CD4-positive, alpha-beta T cell (primary cell): ENCODE measurements at regions not wholly inside any gene's neighbourhood (a gene's known extent, or its start where the extent isn't known, plus 50 kb on each side); places are given as distances from the start of the nearest gene placed in this dataset.

Experiments
- ATAC-seq: fragments of 200-7000 bp; cut with Tn5 transposase; one replicate; pipeline ENCODE4 v1.10.0; 2022; ENCODE audit warnings: mild to moderate bottlenecking; ENCODE audit not compliant: poor library complexity
- CTCF ChIA-PET: fragments of 350-600 bp; sonication (Branson Sonifier 250); formaldehyde crosslinking; loops from one replicate; lab custom pipeline; 2021; ENCODE audit warnings: antibody characterized with exemption, inconsistent platforms; lab: Charles Lee
- POLR2A ChIA-PET: fragments of 350-600 bp; sonication (Branson Sonifier 250); formaldehyde crosslinking; loops from one replicate; lab custom pipeline; 2021; ENCODE audit warnings: antibody characterized with exemption, inconsistent platforms; lab: Charles Lee
- DNase-seq, 14 experiments: peaks; one replicate each; pipeline ENCODE4 v3.0.0-alpha.2; 2013 to 2020; ENCODE audit warnings: mixed read lengths in 2 of 14
- H3K27ac ChIP-seq, 2 donors: one replicate each; pipeline versions ENCODE4 v1.5.1 to v1.7.0; 2013; ENCODE audit warnings: low read length in 2 of 2, low read depth in 1 of 2, mild to moderate bottlenecking in 1 of 2
- H3K27me3 ChIP-seq, 2 experiments: 1 replicate in 1 of 2; 2 replicates in 1 of 2; pipeline versions ENCODE4 v1.6.1 to v1.7.0; 2013; ENCODE audit warnings: low read length in 2 of 2, control low read depth in 1 of 2, mild to moderate bottlenecking in 1 of 2, moderate library complexity in 1 of 2; ENCODE audit not compliant: insufficient read depth in 2 of 2, control insufficient read depth in 1 of 2
- H3K36me3 ChIP-seq: one replicate; pipeline ENCODE4 v1.6.1; 2013; ENCODE audit warnings: low read length, control low read depth; ENCODE audit not compliant: insufficient read depth
- H3K4me1 ChIP-seq: one replicate; pipeline ENCODE4 v1.6.1; 2013; ENCODE audit warnings: low read length, control low read depth; ENCODE audit not compliant: insufficient read depth
- H3K4me3 ChIP-seq: one replicate; pipeline ENCODE4 v1.5.1; 2013; ENCODE audit warnings: mild to moderate bottlenecking, low read length, moderate library complexity
- H3K9me3 ChIP-seq, 2 experiments: 1 replicate in 1 of 2; 2 replicates in 1 of 2; pipeline versions ENCODE4 v1.6.1 to v1.7.0; 2013; ENCODE audit warnings: low read length in 2 of 2, mild to moderate bottlenecking in 2 of 2, control low read depth in 1 of 2, moderate library complexity in 1 of 2; ENCODE audit not compliant: control insufficient read depth in 1 of 2, insufficient read depth in 1 of 2
- H3K27ac Mint-ChIP-seq: one replicate; pipeline ENCODE4 v1.8.0; 2020; ENCODE audit warnings: mixed read lengths
- H3K27me3 Mint-ChIP-seq: one replicate; pipeline ENCODE4 v1.8.0; 2021; ENCODE audit warnings: mixed read lengths
- H3K36me3 Mint-ChIP-seq: one replicate; pipeline ENCODE4 v1.8.0; 2021; ENCODE audit warnings: low read depth, mixed read lengths
- H3K4me1 Mint-ChIP-seq: one replicate; pipeline ENCODE4 v1.8.0; 2021; ENCODE audit warnings: low read depth, mixed read lengths
- H3K4me3 Mint-ChIP-seq: one replicate; pipeline ENCODE4 v1.8.0; 2020; ENCODE audit warnings: mild to moderate bottlenecking, mixed read lengths
- H3K9me3 Mint-ChIP-seq: one replicate; pipeline ENCODE4 v1.8.0; 2020; ENCODE audit warnings: mixed read lengths
- intact Hi-C, 2 experiments: fragments of 100-400 bp; cut with DNase I in 1 of 2; cut with micrococcal nuclease in 1 of 2; formaldehyde crosslinking; loops; one replicate each; pipeline versions ENCODE4 v1.15.1 to v1.9.0; 2023 to 2025; cut with DNase I, micrococcal nuclease
- TF ChIP-seq, protein P1 (sequence below): fragments of 200-600 bp; IDR thresholded peaks from one replicate; pipeline ENCODE4 v1.8.0; 2022; ENCODE audit warnings: antibody characterized with exemption, mild to moderate bottlenecking

DNA sequence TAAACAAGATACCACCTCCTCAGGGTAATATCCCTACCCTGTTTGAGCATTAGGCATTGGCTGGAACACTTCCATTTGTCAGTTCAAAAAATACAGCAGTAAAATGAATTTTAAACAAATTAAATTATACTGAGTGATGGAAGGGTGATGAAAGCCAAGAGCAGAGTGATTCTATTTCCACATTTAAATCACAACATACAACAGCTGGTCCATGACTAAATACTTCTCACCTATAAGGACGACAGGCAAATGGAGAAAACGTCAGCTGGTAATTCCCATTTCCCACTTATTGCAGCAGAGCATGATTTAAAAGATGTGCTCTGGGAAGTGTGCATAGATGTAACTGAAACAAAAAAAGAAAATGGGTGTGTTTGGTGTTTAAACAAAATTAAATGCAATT, 543.6 kb upstream of the DAB2 start:
- Histone ChIP-seq H3K4me1 (no peaks in the 10 kb centered on the region), H3K9me3 (no peaks in the 10 kb centered on the region), H3K27me3 (no peaks in the 10 kb centered on the region), H3K27ac (no peak overlapping the region), H3K36me3 (no peaks in the 10 kb centered on the region), H3K4me3 (no peak overlapping the region)
- Mint-ChIP-seq H3K4me1 (no peaks in the 10 kb centered on the region), H3K27ac (no peak overlapping the region), H3K27me3 (peaks cover 9% of the 10 kb centered on the region), H3K9me3 (no peaks in the 10 kb centered on the region), H3K4me3 (no peak overlapping the region), H3K36me3 (no peaks in the 10 kb centered on the region)
- intact Hi-C loops, result no loop called here
- DNase-seq (no peak), ATAC-seq (no peak)
- ChIA-PET POLR2A (no interaction called here), CTCF (no interaction called here)
- TF ChIP-seq, protein P1, sequence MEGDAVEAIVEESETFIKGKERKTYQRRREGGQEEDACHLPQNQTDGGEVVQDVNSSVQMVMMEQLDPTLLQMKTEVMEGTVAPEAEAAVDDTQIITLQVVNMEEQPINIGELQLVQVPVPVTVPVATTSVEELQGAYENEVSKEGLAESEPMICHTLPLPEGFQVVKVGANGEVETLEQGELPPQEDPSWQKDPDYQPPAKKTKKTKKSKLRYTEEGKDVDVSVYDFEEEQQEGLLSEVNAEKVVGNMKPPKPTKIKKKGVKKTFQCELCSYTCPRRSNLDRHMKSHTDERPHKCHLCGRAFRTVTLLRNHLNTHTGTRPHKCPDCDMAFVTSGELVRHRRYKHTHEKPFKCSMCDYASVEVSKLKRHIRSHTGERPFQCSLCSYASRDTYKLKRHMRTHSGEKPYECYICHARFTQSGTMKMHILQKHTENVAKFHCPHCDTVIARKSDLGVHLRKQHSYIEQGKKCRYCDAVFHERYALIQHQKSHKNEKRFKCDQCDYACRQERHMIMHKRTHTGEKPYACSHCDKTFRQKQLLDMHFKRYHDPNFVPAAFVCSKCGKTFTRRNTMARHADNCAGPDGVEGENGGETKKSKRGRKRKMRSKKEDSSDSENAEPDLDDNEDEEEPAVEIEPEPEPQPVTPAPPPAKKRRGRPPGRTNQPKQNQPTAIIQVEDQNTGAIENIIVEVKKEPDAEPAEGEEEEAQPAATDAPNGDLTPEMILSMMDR, result no peak

GRCh38 chr5:39955156-39955555, 530.4 kb upstream of the DAB2 start:
- POLR2A ChIA-PET, result no interaction called here
- no peaks in the 10 kb centered on the region for H3K4me1 ChIP-seq
- H3K9me3 ChIP-seq, result no peaks in the 10 kb centered on the region
- TF ChIP-seq, protein P1, result no peak
- Mint-ChIP-seq H3K27ac (no peak overlapping the region), H3K9me3 (no peaks in the 10 kb centered on the region), H3K4me3 (no peak overlapping the region), H3K36me3 (no peaks in the 10 kb centered on the region), H3K4me1 (no peaks in the 10 kb centered on the region), H3K27me3 (no peaks in the 10 kb centered on the region)
- no peaks in the 10 kb centered on the region for H3K27me3 ChIP-seq
- no peak overlapping the region for H3K27ac ChIP-seq
- ATAC-seq (no peak), DNase-seq (no peak)
- intact Hi-C loops, result no loop called here
- CTCF ChIA-PET, result interaction anchor here (0.6 kb wide), 1 partner anchor 419 kb away, joined by 3 read pairs; no protein-coding TSS in a partner anchor
- H3K36me3 ChIP-seq, result no peaks in the 10 kb centered on the region
- no peak overlapping the region for H3K4me3 ChIP-seq

DNA sequence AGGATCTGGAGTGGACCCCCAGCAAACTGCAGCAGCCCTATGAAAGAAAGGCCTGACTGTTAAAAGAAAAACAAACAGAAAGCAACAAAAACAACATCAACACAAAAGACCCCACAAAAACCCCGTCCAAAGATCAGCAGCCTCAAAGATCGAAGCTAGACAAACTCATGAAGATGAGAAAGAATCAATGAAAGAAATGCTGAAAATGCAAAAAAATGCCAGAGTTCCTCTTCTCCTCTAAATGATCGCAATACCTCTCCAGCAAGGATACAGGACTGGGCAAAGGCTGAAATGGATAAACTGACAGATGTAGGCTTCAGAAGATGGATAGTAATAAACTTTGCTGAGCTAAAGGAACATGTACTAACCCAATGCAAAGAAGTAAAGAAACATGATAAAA, 526.3 kb upstream of the DAB2 start:
- Mint-ChIP-seq H3K36me3 (no peaks in the 10 kb centered on the region), H3K4me3 (no peak overlapping the region), H3K9me3 (no peaks in the 10 kb centered on the region), H3K27me3 (no peaks in the 10 kb centered on the region), H3K4me1 (peaks cover 5% of the 10 kb centered on the region), H3K27ac (no peak overlapping the region)
- ATAC-seq, result no peak
- no peaks in the 10 kb centered on the region for H3K9me3 ChIP-seq
- ChIA-PET CTCF (interaction anchor here (0.9 kb wide), 1 partner anchor 416 kb away, joined by 3 read pairs; no protein-coding TSS in a partner anchor), POLR2A (no interaction called here)
- no peaks in the 10 kb centered on the region for H3K4me1 ChIP-seq
- intact Hi-C loops, result no loop called here
- no peaks in the 10 kb centered on the region for H3K36me3 ChIP-seq
- no peak overlapping the region for H3K27ac ChIP-seq
- TF ChIP-seq, protein P1, result no peak
- DNase-seq, result no peak
- no peak overlapping the region for H3K4me3 ChIP-seq
- no peaks in the 10 kb centered on the region for H3K27me3 ChIP-seq
